ENCODE measurements at regions not wholly inside any gene's neighbourhood (a gene's known extent, or its start where the extent isn't known, plus 50 kb on each side); places are given as distances from the start of the nearest gene placed in this dataset.

GRCh38 chrX:13404364-13404763 lies 84.5 kb upstream of the ATXN3L start:
- Histone ChIP-seq H2BK15ac (ENCODE audit: low read depth, low read length) (no peak overlapping the region), H3K4me1 (ENCODE audit: insufficient read depth, low read length) (no peaks in the 10 kb centered on the region), H3K27ac (ENCODE audit: insufficient read length, low read depth, low read length) (no peak overlapping the region), H2BK5ac (ENCODE audit: insufficient read length, low read length) (no peak overlapping the region), H3K14ac (ENCODE audit: insufficient read depth, low read length) (no peak overlapping the region), H3K23me2 (ENCODE audit: insufficient read length, low read depth, low read length, poor library complexity, severe bottlenecking) (no peaks in the 10 kb centered on the region), H3K23ac (ENCODE audit: insufficient read length, low read depth, low read length) (no peak overlapping the region), H3K9ac (ENCODE audit: extremely low read depth, insufficient read length, low read length) (no peak overlapping the region), H3K79me2 (ENCODE audit: insufficient read depth, low read length) (no peaks in the 10 kb centered on the region), H4K8ac (replicated peaks; ENCODE audit: insufficient read length, low read depth, low read length) (no peak overlapping the region), H2BK12ac (ENCODE audit: insufficient read length, low read depth, low read length) (no peak overlapping the region), H4K5ac (ENCODE audit: insufficient read length, low read depth, low read length) (no peak overlapping the region), H3K4me2 (ENCODE audit: insufficient read depth, insufficient read length, low read length) (no peak overlapping the region), H3K27me3 (ENCODE audit: insufficient read depth, low read length) (no peaks in the 10 kb centered on the region), H4K91ac (ENCODE audit: insufficient read length, low read depth, low read length) (no peak overlapping the region), H3K18ac (ENCODE audit: insufficient read length, low read depth, low read length) (no peak overlapping the region), H3K56ac (ENCODE audit: insufficient read length, low read depth, low read length) (no peak overlapping the region), H3K79me1 (ENCODE audit: insufficient read depth, low read depth, low read length, poor library complexity, severe bottlenecking) (no peaks in the 10 kb centered on the region), H4K20me1 (ENCODE audit: control insufficient read depth, insufficient read depth, insufficient read length) (no peaks in the 10 kb centered on the region), H3T11ph (ENCODE audit: low read length) (no peak overlapping the region), H3K9me3 (ENCODE audit: control insufficient read depth, low read depth, low read length) (no peaks in the 10 kb centered on the region), H2AFZ (ENCODE audit: low read length) (no peak overlapping the region), H2BK20ac (ENCODE audit: low read depth, low read length, poor library complexity, severe bottlenecking) (no peak overlapping the region), H3K4ac (ENCODE audit: low read depth, low read length) (no peak overlapping the region), H2AK5ac (ENCODE audit: insufficient read length, low read length) (no peak overlapping the region), H2BK120ac (ENCODE audit: low read depth, low read length, poor library complexity, severe bottlenecking) (no peak overlapping the region)
- TF ChIP-seq CTCF (conservative IDR thresholded peaks at IDR 0.05) = no peak
- Mint-ChIP-seq H3K9me3 (peaks cover 50 to 61% of the 10 kb centered on the region in 2 experiments), H3K27ac (no peak overlapping the region), H3K4me1 (peaks cover 9 to 14% of the 10 kb centered on the region in 2 experiments; a peak in 2 of 4 replicates), H3K4me3 (no peak overlapping the region), H3K27me3 (ENCODE audit: low read depth) (no peaks in the 10 kb centered on the region; the same call in 1 of the 2 replicates), H3K36me3 (ENCODE audit: insufficient read depth in 1 of 3, low read depth in 3 of 3) (peaks cover 12 to 20% (median 13%) of the 10 kb centered on the region in 3 experiments; a peak in 6 of 7 replicates)
- no peak for DNase-seq
- WGBS (ENCODE audit: extremely low coverage, insufficient read length, low lambda C conversion rate) = no CpG with 5 or more reads among the region's 6 CpGs

Measured in H9 (cell line).